ENCODE measurements at regions not wholly inside any gene's neighbourhood (a gene's known extent, or its start where the extent isn't known, plus 50 kb on each side); places are given as distances from the start of the nearest gene placed in this dataset.

DNA sequence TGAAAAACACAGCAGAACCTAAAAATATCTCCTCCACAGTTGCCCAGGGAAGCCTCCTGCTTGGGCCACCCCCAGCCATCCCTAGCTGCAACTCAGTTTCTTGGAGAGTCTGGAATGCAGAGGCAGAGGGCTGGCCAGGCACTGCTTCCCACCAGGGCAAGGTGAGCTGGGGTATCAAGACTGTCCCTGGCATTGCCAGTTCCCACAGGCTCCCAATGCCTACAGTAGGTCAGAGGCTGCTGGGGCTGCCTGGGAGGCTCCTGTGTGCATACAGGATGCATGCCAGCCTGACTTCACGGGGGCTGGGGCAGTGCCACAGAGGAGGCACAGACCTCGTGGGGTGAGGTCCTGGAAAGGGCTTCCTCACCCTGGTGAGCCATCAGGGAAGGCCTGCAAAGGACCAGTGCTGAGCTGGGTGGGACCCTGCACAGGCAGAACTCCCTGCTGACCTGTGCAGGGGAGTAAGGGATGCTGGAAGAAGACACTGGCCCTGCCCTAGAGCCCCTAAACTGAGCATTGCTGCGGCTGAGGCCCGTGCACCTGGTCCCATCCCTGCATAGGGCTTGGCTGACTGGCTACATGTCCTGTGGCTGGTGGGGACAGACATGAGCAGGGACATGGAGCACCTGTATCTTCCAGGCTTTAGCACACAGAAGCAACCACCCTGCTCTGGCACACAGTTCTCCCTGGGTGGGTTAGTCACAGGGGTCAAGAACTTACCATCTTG is 121.9 kb upstream of the RET start:
- Histone ChIP-seq H3K4me3 (ENCODE audit: low read depth in 2 of 2, low read length in 2 of 2) (no peak overlapping the region), H3K9me3 (ENCODE audit: control insufficient read depth, insufficient read depth, low read depth, low read length) (no peaks in the 10 kb centered on the region), H3K27ac (ENCODE audit: low read length) (no peak overlapping the region), H3K4me1 (ENCODE audit: control insufficient read depth, insufficient read depth, low read length) (0 out of 2 replicates have a peak, but pooled peaks cover 6% of the 10 kb centered on the region), H3K36me3 (ENCODE audit: control insufficient read depth, insufficient read depth, low read length) (no peaks in the 10 kb centered on the region), H3K27me3 (ENCODE audit: control insufficient read depth, insufficient read depth, low read length) (no peaks in the 10 kb centered on the region)
- no peak for DNase-seq (ENCODE audit: low read depth, low spot score)
- intact Hi-C loops (cut with micrococcal nuclease; ENCODE audit: unreplicated experiment) (no loop called here), in situ Hi-C loops (cut with HindIII; ENCODE audit: low pct_unique_long_range_greater_than_20kb, low sequenced_read_pairs) (no loop called here)
- ATAC-seq: no peak
- BruUV-seq (replicated peaks): no TSS peak
- CTCF ChIA-PET: no interaction called here
- no peak for TF ChIP-seq POLR2AphosphoS5 (IDR thresholded peaks at IDR 0.05; ENCODE audit: low read depth, low read length)
- no peak for TF ChIP-seq REST (IDR thresholded peaks at IDR 0.05; ENCODE audit: insufficient read depth in 1 of 2, low read depth in 2 of 2, low read length in 1 of 2)
- no peak for TF ChIP-seq SIN3A (IDR thresholded peaks at IDR 0.05; ENCODE audit: borderline replicate concordance, insufficient read depth, low read depth, low read length)
- TF ChIP-seq TCF7L2 (IDR thresholded peaks at IDR 0.05; ENCODE audit: low read depth, low read length): no peak
- TF ChIP-seq CTCF (IDR thresholded peaks at IDR 0.05): no peak
- POLR2A ChIA-PET: no interaction called here

DNA sequence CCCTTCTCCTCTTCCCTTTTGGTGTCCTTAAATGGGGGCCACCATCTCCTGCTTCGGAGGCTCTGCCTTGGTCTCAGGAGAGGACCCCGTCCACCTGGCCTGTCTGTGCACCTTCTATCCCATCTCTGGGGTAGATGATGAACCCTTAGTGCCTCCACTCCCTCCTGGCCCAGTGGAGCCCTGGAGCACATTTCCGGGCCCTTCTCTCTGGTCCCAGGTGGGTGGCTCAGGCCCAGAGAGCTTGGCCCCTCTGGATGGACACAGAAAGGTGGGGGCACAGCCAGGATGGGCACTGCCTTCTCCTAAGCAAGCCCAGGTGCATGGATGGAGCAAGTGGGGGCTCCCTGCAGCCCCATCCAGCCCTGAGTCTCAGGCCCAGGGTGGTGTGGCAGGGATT is 121.4 kb upstream of the RET start:
- BruUV-seq (replicated peaks): no TSS peak
- no peak for DNase-seq (ENCODE audit: low read depth, low spot score)
- Histone ChIP-seq H3K4me3 (ENCODE audit: low read depth in 2 of 2, low read length in 2 of 2) (no peak overlapping the region), H3K27me3 (ENCODE audit: control insufficient read depth, insufficient read depth, low read length) (no peaks in the 10 kb centered on the region), H3K27ac (ENCODE audit: low read length) (no peak overlapping the region), H3K9me3 (ENCODE audit: control insufficient read depth, insufficient read depth, low read depth, low read length) (no peaks in the 10 kb centered on the region), H3K4me1 (ENCODE audit: control insufficient read depth, insufficient read depth, low read length) (peaks cover 9% of the 10 kb centered on the region; the same call in 1 of the 2 replicates), H3K36me3 (ENCODE audit: control insufficient read depth, insufficient read depth, low read length) (no peaks in the 10 kb centered on the region)
- ATAC-seq: no peak
- POLR2A ChIA-PET: no interaction called here
- no peak for TF ChIP-seq TCF7L2 (IDR thresholded peaks at IDR 0.05; ENCODE audit: low read depth, low read length)
- no peak for TF ChIP-seq REST (IDR thresholded peaks at IDR 0.05; ENCODE audit: insufficient read depth in 1 of 2, low read depth in 2 of 2, low read length in 1 of 2)
- no peak for TF ChIP-seq CTCF (IDR thresholded peaks at IDR 0.05)
- no peak for TF ChIP-seq POLR2AphosphoS5 (IDR thresholded peaks at IDR 0.05; ENCODE audit: low read depth, low read length)
- TF ChIP-seq SIN3A (IDR thresholded peaks at IDR 0.05; ENCODE audit: borderline replicate concordance, insufficient read depth, low read depth, low read length): no peak
- CTCF ChIA-PET: no interaction called here
- intact Hi-C loops (cut with micrococcal nuclease; ENCODE audit: unreplicated experiment): no loop called here
- in situ Hi-C loops (cut with HindIII; ENCODE audit: low pct_unique_long_range_greater_than_20kb, low sequenced_read_pairs): no loop called here
